Suprapubic skin (tissue), 4 donors: ENCODE measurements at regions not wholly inside any gene's neighbourhood (a gene's known extent, or its start where the extent isn't known, plus 50 kb on each side); places are given as distances from the start of the nearest gene placed in this dataset.

Experiments
- DNase-seq, 2 donors: peaks; one replicate each; pipeline ENCODE4 v3.0.0-alpha.2; 2019; ENCODE audit warnings: low spot score in 2 of 2
- H3K27ac ChIP-seq: fragments of 200-600 bp; sonication (generic); one replicate; pipeline ENCODE4 v1.5.1; 2019
- H3K27me3 ChIP-seq: fragments of 200-600 bp; sonication (generic); one replicate; pipeline ENCODE4 v1.5.1; 2019
- H3K36me3 ChIP-seq: fragments of 200-600 bp; sonication (generic); one replicate; pipeline ENCODE4 v1.5.1; 2019
- H3K4me1 ChIP-seq: fragments of 200-600 bp; sonication (generic); one replicate; pipeline ENCODE4 v1.5.1; 2019
- H3K4me3 ChIP-seq: fragments of 200-600 bp; sonication (generic); one replicate; pipeline ENCODE4 v1.5.1; 2019; ENCODE audit warnings: mild to moderate bottlenecking
- H3K9me3 ChIP-seq: fragments of 200-600 bp; sonication (generic); one replicate; pipeline ENCODE4 v1.5.1; 2019
- EP300 ChIP-seq: sonication (generic); formaldehyde crosslinking; IDR thresholded peaks from one replicate; pipeline ENCODE4 v1.6.1; 2017; ENCODE audit warnings: antibody characterized with exemption
- POLR2A ChIP-seq, 2 donors: fragments of 450-650 bp; IDR thresholded peaks; one replicate each; pipeline ENCODE4 v1.6.1; 2017; ENCODE audit warnings: antibody characterized with exemption in 2 of 2, mild to moderate bottlenecking in 2 of 2, moderate library complexity in 2 of 2
- POLR2AphosphoS5 ChIP-seq, 3 donors: sonication (generic); formaldehyde crosslinking; IDR thresholded peaks; one replicate each; pipeline ENCODE4 v1.6.1; 2017; ENCODE audit warnings: antibody characterized with exemption in 3 of 3
- WGBS: methylation state at CpG from one replicate; pipeline ENCODE4 v1.1.5; 2018; 5-methylcytosine and 5-hydroxymethylcytosine counted together
- TF ChIP-seq, protein P1 (sequence below), 2 donors: fragments of 200-600 bp in 1 of 2; fragments of 450-650 bp in 1 of 2; sonication (generic) in 1 of 2; IDR thresholded peaks; one replicate each; pipeline ENCODE4 v1.5.1; 2016 to 2019; ENCODE audit warnings: antibody characterized with exemption in 2 of 2, mild to moderate bottlenecking in 1 of 2, moderate library complexity in 1 of 2

DNA sequence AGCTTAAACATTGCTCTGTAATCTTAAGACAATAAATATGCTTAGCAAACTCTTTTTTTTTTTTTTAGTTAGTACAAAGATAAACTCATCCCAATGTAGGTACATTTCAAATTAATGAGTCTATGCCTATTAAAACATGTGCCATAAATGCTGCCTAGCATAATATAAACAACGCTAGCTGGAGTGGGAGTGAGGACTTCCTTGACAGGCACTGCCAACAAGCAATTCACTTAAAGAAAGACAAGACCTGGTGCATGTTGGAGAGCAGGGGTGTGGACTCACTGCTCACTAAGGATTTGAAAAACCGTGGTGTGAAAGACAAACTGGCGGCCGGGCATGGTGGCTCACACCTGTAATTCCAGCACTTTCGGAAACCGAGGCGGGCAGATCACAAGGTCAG, 187.2 kb upstream of the RGS6 start:
- 79% methylated on average over 7 of the region's 7 CpGs for WGBS

DNA sequence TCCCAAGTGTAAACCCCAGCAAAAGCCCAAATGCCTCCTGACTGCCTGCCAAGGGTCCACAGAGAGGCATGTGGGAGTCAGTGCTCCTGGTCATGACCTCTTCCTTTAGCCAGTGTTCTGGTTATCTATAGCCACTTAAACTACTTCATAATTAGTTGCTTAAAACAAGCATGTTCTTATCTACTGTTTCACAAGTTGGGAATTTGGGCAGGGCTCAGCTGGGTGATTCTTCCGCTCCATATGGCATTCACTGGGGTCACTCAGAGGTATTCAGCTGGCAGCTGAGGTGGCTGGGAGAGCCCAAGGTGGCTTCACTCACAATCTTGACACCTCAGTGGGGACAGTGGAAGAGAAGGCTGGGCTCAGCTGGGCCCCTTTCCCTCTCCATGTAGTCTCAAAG, 184.0 kb upstream of the RGS6 start:
- Histone ChIP-seq H3K9me3 (peaks cover 9% of the 10 kb centered on the region), H3K27ac (no peak overlapping the region), H3K36me3 (no peaks in the 10 kb centered on the region), H3K4me3 (no peak overlapping the region), H3K27me3 (no peaks in the 10 kb centered on the region), H3K4me1 (peaks cover 6% of the 10 kb centered on the region)
- 100% methylated on average over 1 of the region's 1 CpG for WGBS
- TF ChIP-seq POLR2AphosphoS5 (IDR thresholded peaks at IDR 0.05) (no peak), EP300 (no peak), POLR2A (IDR thresholded peaks at IDR 0.05) (no peak)
- TF ChIP-seq, protein P1, sequence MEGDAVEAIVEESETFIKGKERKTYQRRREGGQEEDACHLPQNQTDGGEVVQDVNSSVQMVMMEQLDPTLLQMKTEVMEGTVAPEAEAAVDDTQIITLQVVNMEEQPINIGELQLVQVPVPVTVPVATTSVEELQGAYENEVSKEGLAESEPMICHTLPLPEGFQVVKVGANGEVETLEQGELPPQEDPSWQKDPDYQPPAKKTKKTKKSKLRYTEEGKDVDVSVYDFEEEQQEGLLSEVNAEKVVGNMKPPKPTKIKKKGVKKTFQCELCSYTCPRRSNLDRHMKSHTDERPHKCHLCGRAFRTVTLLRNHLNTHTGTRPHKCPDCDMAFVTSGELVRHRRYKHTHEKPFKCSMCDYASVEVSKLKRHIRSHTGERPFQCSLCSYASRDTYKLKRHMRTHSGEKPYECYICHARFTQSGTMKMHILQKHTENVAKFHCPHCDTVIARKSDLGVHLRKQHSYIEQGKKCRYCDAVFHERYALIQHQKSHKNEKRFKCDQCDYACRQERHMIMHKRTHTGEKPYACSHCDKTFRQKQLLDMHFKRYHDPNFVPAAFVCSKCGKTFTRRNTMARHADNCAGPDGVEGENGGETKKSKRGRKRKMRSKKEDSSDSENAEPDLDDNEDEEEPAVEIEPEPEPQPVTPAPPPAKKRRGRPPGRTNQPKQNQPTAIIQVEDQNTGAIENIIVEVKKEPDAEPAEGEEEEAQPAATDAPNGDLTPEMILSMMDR (IDR thresholded peaks at IDR 0.05) = no peak
- DNase-seq = no peak

More for the DNA sequence above, 187.2 kb upstream of the RGS6 start:
- TF ChIP-seq EP300 = no peak
- no peak for TF ChIP-seq POLR2A (IDR thresholded peaks at IDR 0.05)
- no peak for TF ChIP-seq POLR2AphosphoS5 (IDR thresholded peaks at IDR 0.05)
- TF ChIP-seq, protein P1 (IDR thresholded peaks at IDR 0.05) = no peak
- no peak overlapping the region for H3K4me3 ChIP-seq
- no peaks in the 10 kb centered on the region for H3K27me3 ChIP-seq
- H3K9me3 ChIP-seq = peaks cover 9% of the 10 kb centered on the region
- no peak overlapping the region for H3K27ac ChIP-seq
- H3K4me1 ChIP-seq = no peaks in the 10 kb centered on the region
- no peak for DNase-seq
- no peaks in the 10 kb centered on the region for H3K36me3 ChIP-seq

DNA sequence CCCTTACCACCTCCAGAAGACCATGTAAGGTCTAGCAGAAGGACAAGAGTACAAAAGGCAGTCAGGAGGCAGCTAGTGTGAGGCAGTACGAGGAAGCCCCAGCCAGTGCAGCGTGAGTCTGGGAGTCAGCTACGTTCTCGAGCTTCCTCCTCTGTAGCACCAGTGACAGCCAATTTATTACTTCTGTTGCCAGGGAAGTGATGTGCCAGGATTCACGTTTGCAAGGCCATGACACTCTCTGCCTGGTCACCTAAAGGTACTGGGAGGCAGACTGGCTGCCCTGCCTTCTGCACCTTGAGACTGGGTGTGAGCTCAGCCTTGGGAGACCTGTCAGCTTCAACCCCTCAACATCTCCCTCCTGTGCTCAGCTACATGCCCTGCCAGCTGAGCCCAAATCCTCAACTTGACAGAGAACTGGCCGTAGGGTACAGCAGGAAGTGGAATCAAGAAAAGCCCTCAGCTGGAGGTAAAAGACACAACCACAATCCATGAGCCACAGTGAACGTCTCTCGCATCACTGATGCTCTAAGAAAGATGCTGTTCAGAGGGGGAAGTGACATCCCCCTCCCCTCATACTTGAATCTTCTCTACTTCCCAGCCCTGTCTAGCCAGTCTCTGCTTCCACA, 182.5 kb upstream of the RGS6 start:
- Histone ChIP-seq H3K27me3 (no peaks in the 10 kb centered on the region), H3K4me3 (no peak overlapping the region), H3K27ac (no peak overlapping the region), H3K36me3 (no peaks in the 10 kb centered on the region), H3K9me3 (peaks cover 9% of the 10 kb centered on the region), H3K4me1 (peaks cover 9% of the 10 kb centered on the region)
- TF ChIP-seq EP300 = no peak
- TF ChIP-seq, protein P1 (IDR thresholded peaks at IDR 0.05) = no peak
- TF ChIP-seq POLR2AphosphoS5 (IDR thresholded peaks at IDR 0.05) = no peak
- TF ChIP-seq POLR2A (IDR thresholded peaks at IDR 0.05) = no peak
- 79% methylated on average over 7 of the region's 8 CpGs for WGBS
- no peak for DNase-seq

DNA sequence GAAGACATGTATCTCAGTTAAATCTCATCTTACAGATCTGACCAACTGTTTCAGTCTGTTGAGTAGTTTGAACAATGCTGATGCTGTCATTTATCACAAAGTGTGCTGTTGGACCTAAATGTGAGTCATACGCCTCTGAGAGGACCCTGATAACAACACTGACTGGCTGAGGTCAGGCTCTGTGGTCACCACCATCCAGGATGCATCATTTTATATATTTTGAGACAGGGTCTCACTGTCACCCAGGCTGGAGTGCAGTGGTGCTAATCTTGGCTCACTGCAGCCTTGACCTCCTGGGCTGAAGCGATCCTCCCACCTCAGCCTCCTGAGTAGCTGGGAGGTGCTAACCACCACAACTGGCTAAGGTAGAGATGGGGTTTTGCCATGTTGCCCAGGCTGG, 181.0 kb upstream of the RGS6 start:
- no CpG with 5 or more reads among the region's 2 CpGs for WGBS
- TF ChIP-seq, protein P1 (IDR thresholded peaks at IDR 0.05) = no peak
- TF ChIP-seq EP300 = no peak
- no peak for TF ChIP-seq POLR2AphosphoS5 (IDR thresholded peaks at IDR 0.05)
- no peak for TF ChIP-seq POLR2A (IDR thresholded peaks at IDR 0.05)
- Histone ChIP-seq H3K9me3 (peaks cover 9% of the 10 kb centered on the region), H3K27ac (no peak overlapping the region), H3K4me3 (no peak overlapping the region), H3K4me1 (peaks cover 9% of the 10 kb centered on the region), H3K27me3 (no peaks in the 10 kb centered on the region), H3K36me3 (no peaks in the 10 kb centered on the region)
- DNase-seq = no peak

DNA sequence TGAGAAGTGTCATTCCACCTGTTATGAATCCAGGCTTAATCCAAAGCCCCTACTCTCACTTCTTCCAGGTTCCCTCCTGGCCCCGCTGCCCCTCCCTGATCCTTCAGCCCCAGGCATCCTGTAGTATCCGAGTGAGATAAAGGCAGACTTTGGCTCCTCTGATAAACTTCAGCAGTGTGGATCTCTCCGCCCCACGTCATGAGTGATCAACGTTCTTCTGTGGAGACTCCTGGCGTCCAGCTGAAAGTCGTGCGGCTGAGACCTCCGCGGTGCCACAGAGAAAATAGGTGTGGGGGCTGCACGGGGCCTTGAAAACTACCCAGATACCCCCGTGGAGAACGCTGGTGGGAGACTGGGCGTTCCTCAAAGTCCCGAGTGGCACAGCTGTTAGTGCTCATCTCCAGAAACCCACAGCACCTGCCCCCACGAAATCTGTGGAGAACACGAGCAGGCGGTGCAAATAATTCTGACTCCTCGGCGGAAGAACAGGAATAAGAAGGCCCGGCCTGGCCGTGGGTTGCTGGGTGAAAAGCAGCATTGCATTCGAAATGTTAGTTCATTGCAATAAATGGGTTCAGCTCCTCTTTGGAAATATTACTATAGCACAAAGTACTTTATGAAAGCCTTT, 180.0 kb upstream of the RGS6 start:
- WGBS = 91% methylated on average over 23 of the region's 23 CpGs
- H3K27me3 ChIP-seq = no peaks in the 10 kb centered on the region
- peaks cover 9% of the 10 kb centered on the region for H3K4me1 ChIP-seq
- H3K4me3 ChIP-seq = no peak overlapping the region
- H3K9me3 ChIP-seq = peaks cover 9% of the 10 kb centered on the region
- TF ChIP-seq POLR2A (IDR thresholded peaks at IDR 0.05) (no peak), EP300 (no peak)
- no peak for DNase-seq
- H3K36me3 ChIP-seq = no peaks in the 10 kb centered on the region
- no peak overlapping the region for H3K27ac ChIP-seq
